HG03025 (cell line): ENCODE measurements at regions not wholly inside any gene's neighbourhood (a gene's known extent, or its start where the extent isn't known, plus 50 kb on each side); places are given as distances from the start of the nearest gene placed in this dataset.

Experiments
- ATAC-seq: cut with Tn5 transposase; IDR thresholded peaks from one replicate; pipeline ENCODE4 v1.9.1; 2021; ENCODE audit warnings: mild to moderate bottlenecking, moderate library complexity; ENCODE audit not compliant: unreplicated experiment, low FRiP score

DNA sequence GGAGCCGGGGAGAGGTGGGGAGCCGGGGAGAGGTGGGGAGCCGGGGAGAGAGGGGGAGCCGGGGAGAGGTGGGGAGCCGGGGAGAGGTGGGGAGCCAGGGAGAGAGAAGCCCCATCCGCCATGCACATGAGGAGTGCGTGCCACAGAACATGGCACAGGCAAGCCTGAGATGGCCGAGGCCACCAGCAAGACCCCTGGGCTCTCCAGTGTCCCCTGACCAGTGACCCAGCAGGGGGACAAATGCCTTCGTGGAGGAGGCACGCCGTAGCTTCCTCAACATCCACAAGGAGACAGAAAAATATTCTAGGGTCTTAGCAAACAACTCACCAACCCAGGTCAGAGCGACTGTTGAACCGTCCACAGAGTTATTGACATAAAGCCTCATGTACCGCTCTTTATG is 618.8 kb downstream of the TBC1D22A start:
- ATAC-seq, result no peak

DNA sequence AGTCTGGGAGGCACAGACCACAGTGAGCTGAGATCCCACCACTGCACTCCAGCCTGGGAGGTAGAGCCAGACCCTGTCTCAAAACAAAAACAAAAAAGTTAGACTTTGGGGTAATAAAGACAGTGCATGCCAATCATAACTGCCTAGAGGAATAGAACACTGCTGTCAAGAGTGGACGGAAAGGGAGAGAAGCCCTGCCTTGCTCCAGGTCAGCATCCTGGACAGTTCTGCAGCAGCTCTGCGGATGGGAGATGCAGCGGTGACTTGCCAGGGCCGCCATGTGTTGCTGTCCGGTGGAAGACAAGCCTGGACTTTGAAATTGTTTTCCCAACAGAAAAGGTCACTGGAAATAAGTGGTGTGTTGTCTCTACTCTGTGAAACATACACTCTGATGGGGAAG is 618.2 kb downstream of the TBC1D22A start:
- ATAC-seq, result no peak

DNA sequence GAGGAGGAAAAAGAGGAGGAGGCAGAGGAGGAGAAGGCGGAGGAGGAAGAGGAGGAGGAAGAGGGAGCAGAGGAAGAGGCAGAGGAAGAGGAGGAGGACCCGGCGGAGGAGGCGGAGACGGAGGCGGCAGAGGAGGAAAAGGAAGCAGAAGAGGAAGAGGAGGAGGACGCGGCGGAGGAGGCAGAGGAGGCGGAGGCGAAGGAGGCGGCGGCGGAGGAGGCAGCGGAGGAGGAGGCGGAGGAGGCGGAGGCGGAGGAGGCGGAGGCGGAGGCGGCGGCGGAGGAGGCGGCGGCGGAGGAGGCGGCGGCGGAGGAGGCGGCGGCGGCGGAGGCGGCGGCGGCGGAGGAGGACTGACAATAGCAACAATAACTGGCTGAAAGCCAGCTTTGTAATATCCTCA is 616.6 kb downstream of the TBC1D22A start:
- ATAC-seq, result no peak

DNA sequence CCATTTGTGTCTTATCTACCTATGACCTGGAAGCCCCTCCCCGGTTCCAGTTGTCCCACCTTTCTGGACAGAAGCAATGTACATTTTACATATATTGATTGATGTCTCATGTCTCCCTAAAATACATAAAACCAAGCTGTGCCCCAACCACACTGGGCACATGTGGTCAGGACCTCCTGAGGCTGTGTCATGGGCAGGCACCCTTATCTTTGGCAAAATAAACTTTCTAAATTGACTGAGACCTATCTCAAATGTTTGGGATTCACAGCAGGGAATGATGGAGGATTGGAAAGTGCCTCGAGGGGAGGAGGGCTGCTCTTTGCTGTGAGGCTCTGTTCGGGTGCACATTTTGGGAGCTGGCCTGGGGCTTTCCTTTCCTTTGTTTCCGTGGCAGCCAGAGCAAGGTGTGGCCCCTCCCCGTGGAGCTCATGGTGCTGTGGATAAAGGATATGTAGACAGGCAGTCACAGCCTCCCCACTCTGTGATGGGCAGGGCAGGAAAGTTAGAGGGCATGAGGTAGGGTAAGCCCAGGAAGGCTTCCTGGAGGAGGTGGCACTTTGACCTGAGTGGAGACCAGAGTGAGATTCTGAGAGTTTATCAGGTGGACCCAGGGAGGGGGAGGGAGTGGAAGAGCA is 615.6 kb downstream of the TBC1D22A start:
- no peak for ATAC-seq

GRCh38 chr22:47376901-47377505 is 614.6 kb downstream of the TBC1D22A start:
- ATAC-seq, result no peak

GRCh38 chr22:47376322-47376700 is 613.9 kb downstream of the TBC1D22A start:
- ATAC-seq, result no peak

GRCh38 chr22:47375621-47376321 is 613.3 kb downstream of the TBC1D22A start:
- ATAC-seq, result no peak

- ATAC-seq, result no peak
Measured at GRCh38 chr22:47374901-47375575, 612.6 kb downstream of the TBC1D22A start.

DNA sequence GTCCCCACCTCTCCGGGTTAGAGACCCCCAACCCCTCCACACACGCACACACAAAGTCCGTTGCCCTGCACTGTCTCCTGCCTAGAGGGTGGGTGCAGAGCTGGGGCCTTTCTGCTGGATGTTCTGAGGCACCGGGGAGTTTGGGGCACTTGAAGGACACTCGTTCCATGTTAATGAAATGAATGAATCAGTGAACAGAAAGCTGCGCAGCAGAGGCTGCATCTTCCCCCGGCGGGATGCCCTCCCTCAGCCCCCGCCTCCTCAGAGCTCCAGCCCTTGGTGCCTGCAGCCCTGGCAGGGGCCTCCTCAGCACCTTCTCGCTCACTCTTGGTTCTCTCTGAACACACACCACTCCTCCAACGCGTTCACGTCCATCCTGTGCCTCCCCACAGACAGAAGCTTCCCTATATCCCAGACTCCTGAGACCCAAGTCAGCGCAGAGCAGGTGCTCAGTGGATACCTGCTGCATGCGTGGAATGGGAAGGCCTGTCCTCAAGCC is 611.9 kb downstream of the TBC1D22A start:
- ATAC-seq, result no peak

GRCh38 chr22:47373648-47374272 is 611.3 kb downstream of the TBC1D22A start:
- no peak for ATAC-seq

DNA sequence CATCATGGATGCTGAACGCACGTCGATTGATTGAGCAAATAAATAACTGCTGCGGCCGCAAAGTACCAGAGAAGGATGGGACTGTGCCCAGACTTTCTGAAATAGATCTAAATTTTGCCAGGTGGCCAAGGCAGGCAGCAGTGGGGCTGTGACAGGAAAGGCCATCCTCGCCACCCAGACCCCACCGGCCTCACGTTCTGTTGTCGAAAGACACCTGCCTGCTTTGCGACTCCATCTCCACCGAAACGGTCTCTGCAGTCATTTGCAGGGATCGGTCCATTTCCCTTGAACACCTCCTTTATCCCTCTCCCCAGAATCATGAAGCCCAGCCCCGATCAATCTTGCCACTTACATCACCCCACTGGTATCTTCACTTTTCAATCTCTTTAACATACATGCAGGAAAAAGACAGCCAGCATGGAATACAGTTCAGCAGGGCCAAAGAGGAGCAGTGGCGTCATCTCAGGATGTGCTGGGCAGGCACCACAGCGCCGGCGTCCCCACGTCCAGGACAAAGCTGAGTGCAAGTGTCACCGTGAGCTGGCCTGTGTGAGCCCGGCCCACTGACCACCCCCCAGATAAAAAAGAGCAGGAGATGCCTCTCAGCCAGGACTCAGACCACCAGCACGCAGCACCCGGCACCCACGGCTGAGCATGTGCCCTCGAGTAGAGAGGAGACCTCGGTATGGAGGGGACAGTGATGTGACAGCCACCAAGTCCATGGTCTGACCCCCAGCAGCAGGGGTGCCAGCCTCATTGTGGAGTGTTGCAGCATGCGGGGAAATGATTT is 610.3 kb downstream of the TBC1D22A start:
- no peak for ATAC-seq

GRCh38 chr22:47372111-47372581 is 609.7 kb downstream of the TBC1D22A start:
- no peak for ATAC-seq

- no peak for ATAC-seq
Measured at GRCh38 chr22:47371263-47372090, 609.0 kb downstream of the TBC1D22A start.

GRCh38 chr22:47370448-47371262 is 608.2 kb downstream of the TBC1D22A start:
- no peak for ATAC-seq

DNA sequence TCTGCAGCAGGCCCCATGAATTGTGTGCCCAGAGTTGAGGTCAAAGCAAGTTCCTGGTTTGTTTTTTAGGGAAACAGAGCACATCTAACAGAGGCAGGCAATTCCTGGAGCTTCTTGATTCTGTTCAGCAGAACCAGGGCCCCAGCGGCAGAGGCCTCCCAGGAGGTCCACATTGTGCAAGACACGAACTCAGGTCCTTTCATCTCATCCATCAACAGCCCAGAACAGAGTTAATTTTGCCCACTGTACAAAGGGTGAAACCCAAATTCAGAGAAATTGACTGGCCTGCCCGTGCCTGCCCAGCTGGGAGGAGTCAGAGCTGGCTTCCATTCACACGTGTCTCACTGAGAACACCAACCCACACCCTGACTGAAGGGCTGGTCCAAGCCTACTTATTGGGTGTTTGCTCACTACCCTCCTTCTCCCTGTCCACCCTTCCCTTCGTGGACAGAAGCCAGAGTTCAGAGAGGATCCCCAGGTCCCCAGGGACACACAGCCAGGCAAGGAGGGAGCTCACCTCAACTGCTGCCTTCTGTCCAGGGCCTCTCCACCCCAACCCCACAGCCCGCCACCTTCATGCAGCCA is 607.1 kb downstream of the TBC1D22A start:
- no peak for ATAC-seq

- no peak for ATAC-seq
Measured at GRCh38 chr22:47369020-47369419, 606.6 kb downstream of the TBC1D22A start.

- no peak for ATAC-seq
Measured at GRCh38 chr22:47367993-47368945, 605.8 kb downstream of the TBC1D22A start.
